H1 (cell line): ENCODE measurements at regions not wholly inside any gene's neighbourhood (a gene's known extent, or its start where the extent isn't known, plus 50 kb on each side); places are given as distances from the start of the nearest gene placed in this dataset.

ENCODE experiments used
- CTCF ChIA-PET: fragments of 300-600 bp; sonication (Branson Sonifier 250); formaldehyde crosslinking; loops from one replicate; lab custom pipeline; 2021; ENCODE audit not compliant: partially characterized antibody; lab: Charles Lee
- POLR2A ChIA-PET: fragments of 300-600 bp; sonication (Branson Sonifier 250); formaldehyde crosslinking; loops from one replicate; lab custom pipeline; 2021; ENCODE audit warnings: inconsistent platforms; ENCODE audit not compliant: partially characterized antibody; lab: Charles Lee
- DNase-seq, 2 experiments: peaks; one replicate each; pipeline versions ENCODE4 v3.0.0 to v3.0.0-alpha.2; 2010 to 2022; ENCODE audit warnings: low spot score in 2 of 2, low read depth in 1 of 2, mixed read lengths in 1 of 2
- FAIRE-seq: peaks from 2 replicates; lab custom pipeline; 2011; peaks lifted over from hg19 to GRCh38; lab: Jason Lieb, UNC
- H2AFZ ChIP-seq: 2 replicates; pipeline ENCODE4 v1.8.1; 2012; ENCODE audit warnings: low read length, inconsistent platforms
- H2AK5ac ChIP-seq: 2 replicates; pipeline ENCODE4 v1.6.1; 2013; ENCODE audit warnings: low read depth, low read length
- H2BK120ac ChIP-seq: replicated peaks from 2 replicates; pipeline ENCODE3; 2013; ENCODE audit warnings: low read depth, low read length, inconsistent platforms
- H2BK12ac ChIP-seq: 2 replicates; pipeline ENCODE4 v1.6.1; 2013; ENCODE audit warnings: low read depth, low read length
- H2BK15ac ChIP-seq: 2 replicates; pipeline ENCODE4 v1.6.1; 2013; ENCODE audit warnings: low read length
- H2BK20ac ChIP-seq: 2 replicates; pipeline ENCODE4 v1.6.1; 2013; ENCODE audit warnings: low read length
- H2BK5ac ChIP-seq: 2 replicates; pipeline ENCODE4 v1.6.1; 2013; ENCODE audit warnings: low read depth, low read length
- H3K14ac ChIP-seq: 2 replicates; pipeline ENCODE4 v1.6.1; 2013; ENCODE audit warnings: inconsistent platforms; ENCODE audit not compliant: insufficient read length
- H3K18ac ChIP-seq: 2 replicates; pipeline ENCODE4 v1.6.1; 2013; ENCODE audit warnings: low read length; ENCODE audit errors: extremely low read depth
- H3K23ac ChIP-seq: 2 replicates; pipeline ENCODE4 v1.6.1; 2013; ENCODE audit warnings: inconsistent platforms; ENCODE audit not compliant: insufficient read length
- H3K23me2 ChIP-seq: 2 replicates; pipeline ENCODE4 v1.6.1; 2013; ENCODE audit warnings: low read depth, low read length
- H3K27ac ChIP-seq: 2 replicates; pipeline ENCODE4 v1.6.1; 2011; ENCODE audit warnings: low read depth, low read length, inconsistent platforms
- H3K27me3 ChIP-seq, 4 experiments: replicated peaks in 1 of 4; 1 replicate in 1 of 4; 2 replicates in 3 of 4; pipeline versions ENCODE4 v1.6.1 to v1.8.1; 2011 to 2013; ENCODE audit warnings: low read length in 3 of 4, mild to moderate bottlenecking in 3 of 4, inconsistent platforms in 2 of 4, mixed read lengths in 2 of 4, moderate library complexity in 1 of 4; ENCODE audit not compliant: control insufficient read depth in 3 of 4, insufficient read depth in 3 of 4; ENCODE audit errors: extremely low read depth in 1 of 4
- H3K36me3 ChIP-seq, 4 experiments: 2 replicates each; pipeline versions ENCODE4 v1.6.1 to v1.8.1; 2011 to 2013; ENCODE audit warnings: mild to moderate bottlenecking in 4 of 4, low read length in 3 of 4, moderate library complexity in 2 of 4, control low read depth in 1 of 4, inconsistent platforms in 1 of 4; ENCODE audit not compliant: insufficient read depth in 4 of 4, control insufficient read depth in 2 of 4
- H3K4ac ChIP-seq: replicated peaks from 2 replicates; pipeline ENCODE3; 2013; ENCODE audit warnings: low read length, low read depth, mixed read lengths, inconsistent platforms; ENCODE audit not compliant: insufficient read length
- H3K4me1 ChIP-seq, 4 experiments: replicated peaks in 1 of 4; 1 replicate in 1 of 4; 2 replicates in 3 of 4; pipeline versions ENCODE4 v1.6.1 to v1.8.1; 2011 to 2013; ENCODE audit warnings: low read length in 3 of 4, inconsistent platforms in 2 of 4, mixed read lengths in 1 of 4; ENCODE audit not compliant: insufficient read depth in 4 of 4, control insufficient read depth in 3 of 4
- H3K4me2 ChIP-seq, 2 experiments: 2 replicates each; pipeline versions ENCODE4 v1.6.1 to v1.8.1; 2011 to 2013; ENCODE audit warnings: low read depth in 2 of 2, low read length in 2 of 2, control low read depth in 1 of 2, inconsistent platforms in 1 of 2, mild to moderate bottlenecking in 1 of 2; ENCODE audit not compliant: insufficient read depth in 1 of 2
- H3K4me3 ChIP-seq, 4 experiments: fragments of 200-600, 300-600 bp in 1 of 4; sonication (generic), shearing (Covaris generic), sonication (Bioruptor Twin) in 1 of 4; 2 replicates each; pipeline versions ENCODE4 v1.5.1 to v1.8.1; 2011 to 2016; ENCODE audit warnings: low read length in 4 of 4, low read depth in 3 of 4, control low read depth in 2 of 4, inconsistent platforms in 2 of 4, mild to moderate bottlenecking in 2 of 4, mixed read lengths in 1 of 4, moderate library complexity in 1 of 4; ENCODE audit not compliant: insufficient read depth in 2 of 4; ENCODE audit errors: extremely low read depth in 1 of 4
- H3K56ac ChIP-seq: replicated peaks from 2 replicates; pipeline ENCODE3; 2013; ENCODE audit warnings: low read depth, mild to moderate bottlenecking, mixed read lengths, low read length, inconsistent platforms; ENCODE audit not compliant: insufficient read length
- H3K79me1 ChIP-seq: 2 replicates; pipeline ENCODE4 v1.6.1; 2013; ENCODE audit warnings: low read depth, low read length, control low read depth
- H3K79me2 ChIP-seq, 2 experiments: 2 replicates each; pipeline versions ENCODE4 v1.6.1 to v1.8.1; 2012 to 2013; ENCODE audit warnings: low read length in 2 of 2, mild to moderate bottlenecking in 2 of 2, inconsistent platforms in 1 of 2; ENCODE audit not compliant: insufficient read depth in 2 of 2, control insufficient read depth in 1 of 2
- H3K9ac ChIP-seq, 4 experiments: replicated peaks in 1 of 4; 1 replicate in 1 of 4; 2 replicates in 3 of 4; pipeline versions ENCODE4 v1.6.1 to v1.8.1; 2011 to 2013; ENCODE audit warnings: low read depth in 3 of 4, low read length in 3 of 4, control low read depth in 2 of 4, mild to moderate bottlenecking in 2 of 4, moderate library complexity in 2 of 4, inconsistent platforms in 1 of 4; ENCODE audit errors: extremely low read depth in 1 of 4
- H3K9me3 ChIP-seq, 2 experiments: 2 replicates each; pipeline versions ENCODE4 v1.6.1 to v1.8.1; 2012 to 2013; ENCODE audit warnings: mild to moderate bottlenecking in 2 of 2, moderate library complexity in 2 of 2, control low read depth in 1 of 2, inconsistent platforms in 1 of 2, low read depth in 1 of 2, low read length in 1 of 2, mixed read lengths in 1 of 2; ENCODE audit not compliant: insufficient read depth in 2 of 2
- H4K20me1 ChIP-seq, 2 experiments: replicated peaks in 1 of 2; 2 replicates each; pipeline versions ENCODE3 to v1.8.1; 2011 to 2013; ENCODE audit warnings: inconsistent platforms in 2 of 2, low read length in 2 of 2, mild to moderate bottlenecking in 1 of 2; ENCODE audit not compliant: insufficient read depth in 2 of 2, control insufficient read depth in 1 of 2
- H4K5ac ChIP-seq: 2 replicates; pipeline ENCODE4 v1.6.1; 2013; ENCODE audit warnings: low read length, low read depth, mixed read lengths, inconsistent platforms; ENCODE audit not compliant: insufficient read length
- H4K8ac ChIP-seq: 2 replicates; pipeline ENCODE4 v1.8.0; 2013; ENCODE audit warnings: mild to moderate bottlenecking, moderate library complexity, low read length, inconsistent platforms; ENCODE audit not compliant: insufficient read depth; ENCODE audit errors: extremely low read depth
- H4K91ac ChIP-seq: replicated peaks from 2 replicates; pipeline ENCODE3; 2013; ENCODE audit warnings: low read length, mixed read lengths, inconsistent platforms; ENCODE audit not compliant: insufficient read length
- BCL11A ChIP-seq, 2 experiments: IDR thresholded peaks; one replicate each; pipeline ENCODE4 v1.6.1; 2011; ENCODE audit warnings: low read depth in 2 of 2, low read length in 2 of 2, mild to moderate bottlenecking in 2 of 2
- HDAC6 ChIP-seq: IDR thresholded peaks from one replicate; pipeline ENCODE4 v1.7.1; 2012; ENCODE audit warnings: low read depth, mild to moderate bottlenecking, inconsistent platforms, low read length, moderate library complexity
- JUND ChIP-seq: IDR thresholded peaks from 2 replicates; pipeline ENCODE4 v1.6.1; 2011; ENCODE audit warnings: mild to moderate bottlenecking, improper control_type of control experiment, low read length
- WGBS, 2 experiments: shearing (Covaris generic) in 1 of 2; methylation state at CpG; one replicate each; pipeline versions ENCODE4 v1.1.6 to v1.1.7; 2013 to 2015; ENCODE audit warnings: low lambda C conversion rate in 2 of 2, mixed read lengths in 2 of 2, inconsistent platforms in 1 of 2, low coverage in 1 of 2, missing lambda C conversion rate in 1 of 2; ENCODE audit not compliant: insufficient replicate concordance in 2 of 2, insufficient coverage in 1 of 2, insufficient read length in 1 of 2; ENCODE audit errors: extremely low coverage in 1 of 2, missing lambda C conversion rate in 1 of 2; 5-methylcytosine and 5-hydroxymethylcytosine counted together

DNA sequence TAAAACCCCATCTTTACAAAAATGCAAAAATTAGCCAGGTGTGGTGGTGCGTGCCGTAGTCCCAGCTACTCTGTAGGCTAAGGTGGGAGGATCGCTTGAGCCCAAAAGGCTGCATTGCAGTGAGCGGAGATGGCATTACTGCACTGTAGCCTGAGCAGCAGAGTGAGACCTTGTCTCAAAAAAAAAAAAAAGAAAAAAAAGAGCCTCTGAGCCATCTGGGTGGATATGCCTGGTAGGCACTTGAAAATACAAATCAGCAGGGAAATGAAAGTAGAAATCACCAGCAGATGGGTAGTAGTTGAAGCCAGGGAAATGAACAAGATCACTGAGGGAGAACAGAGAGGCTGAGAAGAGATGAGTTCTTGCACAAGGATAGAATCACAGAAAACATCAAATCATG, 131.0 kb upstream of the HMCN1 start:
- TF ChIP-seq BCL11A (IDR thresholded peaks at IDR 0.05; ENCODE audit: low read depth in 2 of 2, low read length in 2 of 2) (no peak), HDAC6 (no peak), JUND (no peak)

More for the DNA sequence above, 131.0 kb upstream of the HMCN1 start:
- H3K4me2 ChIP-seq, result no peak overlapping the region
- no peak overlapping the region for H4K91ac ChIP-seq
- H2AFZ ChIP-seq, result no peak overlapping the region
- H3K23me2 ChIP-seq, result no peaks in the 10 kb centered on the region
- no peak overlapping the region for H2AK5ac ChIP-seq
- no peak overlapping the region for H3K14ac ChIP-seq
- ChIA-PET POLR2A (no interaction called here), CTCF (interaction anchor here (0.6 to 3.6 kb wide), 2 partner anchors 8 to 78 kb away, joined by 3 to 15 read pairs; no protein-coding TSS in a partner anchor)
- no peak overlapping the region for H2BK12ac ChIP-seq
- H3K4me1 ChIP-seq, result no peaks in the 10 kb centered on the region
- H3K79me2 ChIP-seq, result no peaks in the 10 kb centered on the region
- no peak overlapping the region for H2BK20ac ChIP-seq
- H3K27me3 ChIP-seq, result no peaks in the 10 kb centered on the region
- no peaks in the 10 kb centered on the region for H3K79me1 ChIP-seq
- FAIRE-seq (no peak), DNase-seq (no peak)
- 100% methylated on average over 4 of the region's 4 CpGs; no CpG with 5 or more reads in 1 of the 2 experiments for WGBS, 2 experiments
- H3K4me3 ChIP-seq, result no peak overlapping the region
- H2BK15ac ChIP-seq, result no peak overlapping the region
- no peak overlapping the region for H3K23ac ChIP-seq
- H2BK120ac ChIP-seq, result no peak overlapping the region
- H2BK5ac ChIP-seq, result no peak overlapping the region
- no peak overlapping the region for H4K8ac ChIP-seq
- no peak overlapping the region for H3K27ac ChIP-seq
- no peak overlapping the region for H3K56ac ChIP-seq
- no peak overlapping the region for H3K4ac ChIP-seq
- no peaks in the 10 kb centered on the region for H3K36me3 ChIP-seq
- H4K5ac ChIP-seq, result no peak overlapping the region
- no peak overlapping the region for H3K18ac ChIP-seq
- no peaks in the 10 kb centered on the region for H4K20me1 ChIP-seq
- no peaks in the 10 kb centered on the region for H3K9me3 ChIP-seq
- no peak overlapping the region for H3K9ac ChIP-seq
